ENCODE measurements at regions not wholly inside any gene's neighbourhood (a gene's known extent, or its start where the extent isn't known, plus 50 kb on each side); places are given as distances from the start of the nearest gene placed in this dataset.

- H3K9me3 ChIP-seq (ENCODE audit: control insufficient read depth, insufficient read depth, low read length): no peaks in the 10 kb centered on the region
- no CpG with 5 or more reads among the region's 3 CpGs for WGBS (ENCODE audit: insufficient coverage)
- no peak overlapping the region for H3K27ac ChIP-seq (ENCODE audit: low read depth, low read length)
- peaks cover 5% of the 10 kb centered on the region for H3K27me3 ChIP-seq (ENCODE audit: control insufficient read depth, insufficient read depth, low read length)
- no peak overlapping the region for H3K4me3 ChIP-seq (ENCODE audit: low read depth, low read length)
- no peak for DNase-seq (ENCODE audit: low read depth in 4 of 6, low spot score in 6 of 6)
- no peaks in the 10 kb centered on the region for H3K36me3 ChIP-seq (ENCODE audit: control insufficient read depth, insufficient read depth, low read length)
- H3K4me1 ChIP-seq (ENCODE audit: control insufficient read depth, insufficient read depth, low read length): no peaks in the 10 kb centered on the region
Observed at GRCh38 chr6:14197118-14197517, 79.5 kb downstream of the CD83 start.

GRCh38 chr6:14200047-14200446 is 82.5 kb downstream of the CD83 start:
- no peaks in the 10 kb centered on the region for H3K36me3 ChIP-seq (ENCODE audit: control insufficient read depth, insufficient read depth, low read length)
- WGBS (ENCODE audit: insufficient coverage): 79% methylated on average over 2 of the region's 4 CpGs
- H3K27me3 ChIP-seq (ENCODE audit: control insufficient read depth, insufficient read depth, low read length): no peaks in the 10 kb centered on the region
- H3K27ac ChIP-seq (ENCODE audit: low read depth, low read length): no peak overlapping the region
- H3K4me3 ChIP-seq (ENCODE audit: low read depth, low read length): no peak overlapping the region
- DNase-seq (ENCODE audit: low read depth in 4 of 6, low spot score in 6 of 6): no peak
- H3K4me1 ChIP-seq (ENCODE audit: control insufficient read depth, insufficient read depth, low read length): no peaks in the 10 kb centered on the region
- H3K9me3 ChIP-seq (ENCODE audit: control insufficient read depth, insufficient read depth, low read length): no peaks in the 10 kb centered on the region

DNA sequence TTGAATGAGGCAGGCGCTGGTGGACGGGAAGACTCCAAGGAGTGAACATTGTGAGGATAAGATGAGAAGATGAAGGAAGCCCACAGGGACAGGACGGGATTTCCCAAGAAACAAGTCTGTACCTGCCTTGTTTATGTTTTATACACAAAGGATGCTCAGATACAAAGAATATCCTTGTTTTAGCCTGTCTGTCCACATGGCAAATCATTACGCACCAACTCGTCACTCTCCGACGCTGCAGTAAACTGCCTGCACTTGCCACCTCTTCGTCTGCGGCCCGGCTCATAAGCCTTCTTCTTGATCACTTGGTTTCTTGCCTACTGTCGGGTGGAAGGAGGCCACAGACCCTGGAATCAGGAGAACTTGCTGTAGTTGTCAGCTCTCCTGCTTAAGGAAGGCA is 85.4 kb downstream of the CD83 start:
- DNase-seq (ENCODE audit: low read depth in 4 of 6, low spot score in 6 of 6): no peak
- WGBS (ENCODE audit: insufficient coverage): 90% methylated on average over 9 of the region's 11 CpGs

DNA sequence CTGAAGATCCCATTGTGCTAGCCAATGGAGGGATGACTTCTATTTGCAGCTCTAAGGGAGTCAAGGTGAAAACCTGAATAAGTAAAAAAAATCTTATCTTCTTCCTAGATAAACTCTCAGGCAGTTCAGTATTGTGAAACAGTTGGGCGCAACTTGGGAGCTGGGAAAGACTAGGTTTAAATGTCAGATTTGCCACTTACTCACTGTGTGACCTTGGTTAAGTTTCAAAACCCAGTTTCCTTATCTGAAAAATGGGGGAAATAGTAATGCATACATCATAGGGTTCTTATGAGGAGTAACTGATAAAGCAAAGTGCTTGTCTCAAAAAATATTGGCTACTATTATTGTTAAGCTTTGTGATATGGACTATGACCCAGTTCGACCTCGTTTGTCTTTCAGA is 88.8 kb downstream of the CD83 start:
- Histone ChIP-seq H3K27ac (ENCODE audit: low read depth, low read length) (no peak overlapping the region), H3K9me3 (ENCODE audit: control insufficient read depth, insufficient read depth, low read length) (no peaks in the 10 kb centered on the region), H3K27me3 (ENCODE audit: control insufficient read depth, insufficient read depth, low read length) (no peaks in the 10 kb centered on the region), H3K4me1 (ENCODE audit: control insufficient read depth, insufficient read depth, low read length) (peaks cover 15% of the 10 kb centered on the region), H3K4me3 (ENCODE audit: low read depth, low read length) (no peak overlapping the region), H3K36me3 (ENCODE audit: control insufficient read depth, insufficient read depth, low read length) (no peaks in the 10 kb centered on the region)
- WGBS (ENCODE audit: insufficient coverage): no CpG with 5 or more reads among the region's 3 CpGs
- no peak for DNase-seq (ENCODE audit: low read depth in 4 of 6, low spot score in 6 of 6)

More for the DNA sequence above, 85.4 kb downstream of the CD83 start:
- Histone ChIP-seq H3K4me1 (ENCODE audit: control insufficient read depth, insufficient read depth, low read length) (no peaks in the 10 kb centered on the region), H3K4me3 (ENCODE audit: low read depth, low read length) (no peak overlapping the region), H3K36me3 (ENCODE audit: control insufficient read depth, insufficient read depth, low read length) (no peaks in the 10 kb centered on the region), H3K9me3 (ENCODE audit: control insufficient read depth, insufficient read depth, low read length) (no peaks in the 10 kb centered on the region), H3K27ac (ENCODE audit: low read depth, low read length) (no peak overlapping the region), H3K27me3 (ENCODE audit: control insufficient read depth, insufficient read depth, low read length) (no peaks in the 10 kb centered on the region)

DNA sequence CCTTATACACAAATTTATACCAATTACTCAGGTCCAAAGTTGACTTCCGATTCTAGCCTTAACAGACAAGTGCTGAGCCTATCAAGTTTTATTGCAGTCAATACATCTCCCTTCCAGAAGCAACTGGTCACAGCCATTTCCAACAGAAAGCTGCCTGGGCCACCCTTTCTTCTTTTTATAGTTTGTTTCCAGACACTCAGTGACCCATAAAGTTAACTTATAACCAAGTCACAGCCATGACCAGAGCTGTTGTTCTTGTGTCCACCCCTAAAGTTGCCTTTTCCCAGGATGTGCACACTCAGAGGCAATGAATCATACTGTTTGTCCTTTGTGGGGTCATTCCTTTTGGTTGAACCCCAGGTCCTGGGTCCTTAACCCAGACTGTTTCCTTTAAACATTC is 89.9 kb downstream of the CD83 start:
- H3K27me3 ChIP-seq (ENCODE audit: control insufficient read depth, insufficient read depth, low read length): peaks cover 2% of the 10 kb centered on the region

DNA sequence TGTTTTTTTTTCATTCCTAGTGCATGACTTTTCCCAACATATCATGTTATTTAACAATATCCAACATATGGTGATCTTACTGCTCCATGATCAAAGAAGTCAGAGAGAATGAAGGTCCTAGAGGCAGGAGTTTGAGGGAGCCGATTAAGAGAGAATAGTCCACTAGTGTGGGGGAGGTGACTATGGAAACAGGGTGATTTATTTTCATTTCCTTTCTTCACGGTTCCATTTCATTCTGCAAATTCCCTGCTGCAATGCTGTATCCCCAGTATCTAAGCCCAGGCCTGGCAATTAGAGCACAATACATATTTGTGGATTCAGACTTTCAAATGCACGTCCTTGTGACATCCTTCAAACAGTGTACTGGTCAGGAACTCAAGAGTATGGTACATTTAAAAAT is 91.4 kb downstream of the CD83 start:
- H3K27me3 ChIP-seq (ENCODE audit: control insufficient read depth, insufficient read depth, low read length): peaks cover 3% of the 10 kb centered on the region
- no peaks in the 10 kb centered on the region for H3K36me3 ChIP-seq (ENCODE audit: control insufficient read depth, insufficient read depth, low read length)
- WGBS (ENCODE audit: insufficient coverage): no CpG with 5 or more reads among the region's 3 CpGs
- H3K4me1 ChIP-seq (ENCODE audit: control insufficient read depth, insufficient read depth, low read length): peaks cover 24% of the 10 kb centered on the region
- no peaks in the 10 kb centered on the region for H3K9me3 ChIP-seq (ENCODE audit: control insufficient read depth, insufficient read depth, low read length)
- no peak overlapping the region for H3K27ac ChIP-seq (ENCODE audit: low read depth, low read length)
- H3K4me3 ChIP-seq (ENCODE audit: low read depth, low read length): no peak overlapping the region
- peak in 1 of 6 donors; percentile 11 for DNase-seq (ENCODE audit: low read depth in 4 of 6, low spot score in 6 of 6)

More for the DNA sequence above, 89.9 kb downstream of the CD83 start:
- DNase-seq (ENCODE audit: low read depth in 4 of 6, low spot score in 6 of 6): no peak
- H3K4me3 ChIP-seq (ENCODE audit: low read depth, low read length): no peak overlapping the region
- peaks cover 24% of the 10 kb centered on the region for H3K4me1 ChIP-seq (ENCODE audit: control insufficient read depth, insufficient read depth, low read length)
- H3K27ac ChIP-seq (ENCODE audit: low read depth, low read length): no peak overlapping the region
- 91% methylated on average over 1 of the region's 1 CpG for WGBS (ENCODE audit: insufficient coverage)
- no peaks in the 10 kb centered on the region for H3K36me3 ChIP-seq (ENCODE audit: control insufficient read depth, insufficient read depth, low read length)
- H3K9me3 ChIP-seq (ENCODE audit: control insufficient read depth, insufficient read depth, low read length): no peaks in the 10 kb centered on the region

DNA sequence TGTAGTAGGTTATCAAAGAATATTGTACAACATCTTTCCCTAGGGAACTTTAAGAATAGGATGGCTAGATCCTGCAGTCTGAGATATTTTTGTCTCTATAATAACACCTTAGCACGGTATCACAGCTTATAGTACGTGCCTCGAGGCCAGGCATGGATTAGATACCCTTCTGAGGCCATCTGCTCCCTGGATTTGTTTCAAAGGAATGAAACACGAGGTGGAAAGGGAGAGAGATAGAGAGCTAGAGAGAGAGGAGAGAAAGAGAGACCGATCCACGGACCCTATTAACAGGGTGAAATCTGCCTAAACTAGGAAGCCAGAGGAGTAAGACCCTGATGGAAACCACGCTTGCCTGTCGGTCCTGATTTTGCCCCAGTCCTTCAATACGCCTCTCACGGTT is 92.5 kb downstream of the CD83 start:
- H3K27ac ChIP-seq (ENCODE audit: low read depth, low read length): no peak overlapping the region
- DNase-seq (ENCODE audit: low read depth in 4 of 6, low spot score in 6 of 6): peak in 1 of 6 donors; percentile 30

DNA sequence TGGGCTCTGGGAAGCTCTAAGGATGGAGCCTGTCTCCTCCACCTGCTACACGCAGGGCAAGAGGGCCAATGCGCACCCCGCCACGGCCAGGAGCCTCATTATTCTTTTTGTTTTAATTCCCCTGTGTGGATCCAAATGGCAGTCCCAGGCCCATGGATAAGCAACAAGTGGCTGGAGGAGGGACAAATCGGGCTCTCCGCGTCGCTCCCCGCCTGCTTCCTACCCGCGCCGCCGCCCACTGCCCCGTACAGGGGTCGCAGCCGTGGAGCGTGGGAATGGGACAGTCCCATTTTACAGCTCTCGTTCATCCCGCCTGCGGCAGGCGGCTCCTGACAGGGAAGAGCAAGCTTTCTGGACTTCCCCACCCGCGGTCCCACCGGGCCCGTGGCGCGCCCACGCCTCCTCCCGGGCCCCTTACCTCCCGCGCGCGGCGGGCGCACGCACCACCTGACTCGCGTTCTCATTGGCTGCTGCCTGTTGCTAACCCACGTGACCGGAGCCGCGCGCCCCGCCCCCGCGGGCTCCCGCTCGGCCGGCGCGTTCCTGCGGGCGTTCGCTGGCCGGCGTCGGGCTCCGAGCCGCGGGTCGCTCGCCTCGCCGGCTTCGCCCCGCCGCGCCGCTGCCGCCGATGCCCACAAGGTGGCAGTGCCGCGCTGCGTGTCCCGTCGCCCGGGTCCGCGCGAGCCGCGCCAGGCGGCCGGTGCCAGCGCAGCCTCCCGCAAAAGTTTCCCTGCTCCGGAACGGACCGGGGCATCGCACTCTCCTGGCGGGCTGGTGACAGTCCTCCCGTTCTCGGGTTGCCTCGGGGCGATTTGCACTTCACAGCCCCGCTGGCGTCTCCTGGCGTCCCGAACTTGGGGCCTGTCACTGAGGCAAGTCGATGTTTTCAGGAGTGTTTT is 93.3 kb downstream of the CD83 start:
- Histone ChIP-seq H3K36me3 (ENCODE audit: control insufficient read depth, insufficient read depth, low read length) (no peaks in the 10 kb centered on the region), H3K9me3 (ENCODE audit: control insufficient read depth, insufficient read depth, low read length) (no peaks in the 10 kb centered on the region), H3K4me3 (ENCODE audit: low read depth, low read length) (peak overlapping the region; percentile 79), H3K4me1 (ENCODE audit: control insufficient read depth, insufficient read depth, low read length) (peaks cover 24% of the 10 kb centered on the region), H3K27ac (ENCODE audit: low read depth, low read length) (peak overlapping the region; percentile 85), H3K27me3 (ENCODE audit: control insufficient read depth, insufficient read depth, low read length) (peaks cover 3% of the 10 kb centered on the region)
- WGBS (ENCODE audit: insufficient coverage): under 1% methylated on average over 97 of the region's 100 CpGs
- DNase-seq (ENCODE audit: low read depth in 4 of 6, low spot score in 6 of 6): peak; percentile 85 to 98 (median 92)

More for the DNA sequence above, 92.5 kb downstream of the CD83 start:
- H3K9me3 ChIP-seq (ENCODE audit: control insufficient read depth, insufficient read depth, low read length): no peaks in the 10 kb centered on the region
- peaks cover 3% of the 10 kb centered on the region for H3K27me3 ChIP-seq (ENCODE audit: control insufficient read depth, insufficient read depth, low read length)
- 92% methylated on average over 4 of the region's 10 CpGs for WGBS (ENCODE audit: insufficient coverage)
- H3K4me3 ChIP-seq (ENCODE audit: low read depth, low read length): no peak overlapping the region
- peaks cover 24% of the 10 kb centered on the region for H3K4me1 ChIP-seq (ENCODE audit: control insufficient read depth, insufficient read depth, low read length)
- no peaks in the 10 kb centered on the region for H3K36me3 ChIP-seq (ENCODE audit: control insufficient read depth, insufficient read depth, low read length)

DNA sequence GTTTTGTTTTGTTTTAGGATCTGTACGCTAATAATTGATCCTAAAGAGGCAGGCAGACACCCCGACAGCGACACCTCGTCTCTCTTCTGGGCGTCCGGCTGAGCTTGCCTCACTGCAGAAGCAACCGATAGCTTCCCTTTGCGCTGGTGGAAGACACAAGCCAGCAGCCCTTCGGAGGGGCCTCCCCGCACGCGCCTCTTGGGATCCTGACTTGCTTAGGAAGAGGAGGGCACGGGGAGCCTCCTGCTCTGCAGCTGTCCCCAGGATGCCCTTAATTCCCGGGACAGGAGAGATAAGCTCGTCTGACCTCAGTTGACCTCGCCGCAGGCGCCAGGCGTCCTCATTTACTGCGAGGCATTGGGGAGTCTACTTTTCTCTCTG is 94.0 kb downstream of the CD83 start:
- H3K27ac ChIP-seq (ENCODE audit: low read depth, low read length): peak overlapping the region; percentile 44
- H3K4me1 ChIP-seq (ENCODE audit: control insufficient read depth, insufficient read depth, low read length): peaks cover 24% of the 10 kb centered on the region

GRCh38 chr6:14212020-14212419 is 94.4 kb downstream of the CD83 start:
- peaks cover 24% of the 10 kb centered on the region for H3K4me1 ChIP-seq (ENCODE audit: control insufficient read depth, insufficient read depth, low read length)
- no peaks in the 10 kb centered on the region for H3K9me3 ChIP-seq (ENCODE audit: control insufficient read depth, insufficient read depth, low read length)
- H3K27me3 ChIP-seq (ENCODE audit: control insufficient read depth, insufficient read depth, low read length): peaks cover 3% of the 10 kb centered on the region
- no peak overlapping the region for H3K27ac ChIP-seq (ENCODE audit: low read depth, low read length)
- H3K4me3 ChIP-seq (ENCODE audit: low read depth, low read length): no peak overlapping the region
- H3K36me3 ChIP-seq (ENCODE audit: control insufficient read depth, insufficient read depth, low read length): no peaks in the 10 kb centered on the region
- WGBS (ENCODE audit: insufficient coverage): 51% methylated on average over 7 of the region's 8 CpGs
- DNase-seq (ENCODE audit: low read depth in 4 of 6, low spot score in 6 of 6): no peak

More for the DNA sequence above, 94.0 kb downstream of the CD83 start:
- DNase-seq (ENCODE audit: low read depth in 4 of 6, low spot score in 6 of 6): peak in 1 of 6 donors; percentile 22
- WGBS (ENCODE audit: insufficient coverage): 5% methylated on average over 20 of the region's 20 CpGs
- Histone ChIP-seq H3K27me3 (ENCODE audit: control insufficient read depth, insufficient read depth, low read length) (peaks cover 3% of the 10 kb centered on the region), H3K36me3 (ENCODE audit: control insufficient read depth, insufficient read depth, low read length) (no peaks in the 10 kb centered on the region), H3K4me3 (ENCODE audit: low read depth, low read length) (peak overlapping the region; percentile 48), H3K9me3 (ENCODE audit: control insufficient read depth, insufficient read depth, low read length) (no peaks in the 10 kb centered on the region)
